ENCODE measurements at regions not wholly inside any gene's neighbourhood (a gene's known extent, or its start where the extent isn't known, plus 50 kb on each side); places are given as distances from the start of the nearest gene placed in this dataset.
"Not testable (repeated sequence)": the region's sequence is repeated elsewhere in the genome, so short reads cannot be mapped to it uniquely, and the experiment has no call there.

DNA sequence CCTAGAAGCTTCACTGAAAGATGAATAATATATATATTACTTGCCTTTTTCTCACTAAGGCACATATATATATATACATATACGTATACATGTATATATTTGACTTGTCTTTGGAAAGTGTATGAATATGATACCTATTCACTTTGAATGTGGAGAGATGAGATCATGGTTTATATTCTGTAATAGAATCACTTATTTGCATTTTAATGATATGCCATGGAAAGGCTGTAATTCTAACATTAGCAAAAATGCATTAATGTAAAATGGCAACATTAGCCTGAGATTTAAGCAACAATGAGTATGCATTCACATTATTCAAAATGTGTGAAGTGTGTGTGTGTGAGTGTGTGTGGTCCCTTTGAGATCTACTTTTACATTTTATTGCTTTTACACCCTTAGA lies 54.5 kb upstream of the PRKD1 start:
- no peak for DNase-seq

DNA sequence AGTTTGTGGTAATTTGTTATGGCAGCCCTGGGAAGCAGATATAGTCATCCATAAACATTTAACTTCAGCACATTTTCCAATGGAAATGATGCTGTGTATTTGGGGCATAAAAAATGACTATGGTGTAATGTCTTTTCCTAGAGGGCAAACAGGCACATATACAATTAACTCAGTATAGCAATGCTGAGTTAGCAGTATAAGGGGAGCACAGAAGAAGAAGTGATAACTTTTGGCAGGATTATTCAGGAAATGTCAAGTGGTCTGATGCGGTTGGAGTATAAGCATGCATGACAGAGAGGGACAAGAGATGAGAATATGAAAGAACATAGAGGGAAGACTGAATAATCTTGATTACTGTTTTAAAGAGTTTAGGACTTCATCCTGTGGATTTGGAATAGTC lies 55.3 kb upstream of the PRKD1 start:
- no peak for DNase-seq

DNA sequence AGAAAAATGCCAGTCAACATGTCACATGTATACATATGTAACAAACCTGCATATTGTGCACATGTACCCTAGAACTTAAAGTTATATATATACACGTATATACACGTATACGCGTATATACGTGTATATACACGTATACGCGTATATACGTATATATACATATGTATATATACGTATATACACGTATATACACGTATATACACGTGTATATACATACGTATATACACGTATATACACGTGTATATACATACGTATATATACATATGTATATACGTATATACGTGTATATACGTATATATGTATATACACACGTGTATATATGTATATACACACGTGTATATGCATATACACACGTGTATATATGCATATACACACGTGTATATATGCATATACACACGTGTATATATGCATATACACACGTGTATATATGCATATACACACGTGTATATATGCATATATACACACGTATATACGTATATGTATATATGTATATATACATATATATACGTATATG lies 62.8 kb upstream of the PRKD1 start:
- DNase-seq: not testable (repeated sequence)

DNA sequence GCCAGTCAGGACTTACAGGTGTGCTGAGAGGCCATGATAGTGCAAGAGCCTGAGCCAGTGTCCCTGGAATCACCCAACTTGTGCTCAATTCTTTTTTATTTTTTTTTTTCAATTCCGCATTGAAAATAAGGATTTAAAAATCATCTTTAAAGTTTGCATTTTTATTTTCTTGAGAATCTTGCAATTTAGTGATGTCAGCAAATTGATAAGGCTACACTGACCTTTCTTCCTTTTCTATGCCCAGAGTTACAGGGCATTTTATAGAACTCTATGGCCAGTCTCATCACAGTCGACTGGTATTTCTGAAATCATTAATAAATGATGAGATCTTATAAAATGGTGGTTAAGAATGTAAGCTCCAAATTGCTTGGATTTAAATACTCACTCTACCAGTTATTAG lies 63.3 kb upstream of the PRKD1 start:
- no peak for DNase-seq

DNA sequence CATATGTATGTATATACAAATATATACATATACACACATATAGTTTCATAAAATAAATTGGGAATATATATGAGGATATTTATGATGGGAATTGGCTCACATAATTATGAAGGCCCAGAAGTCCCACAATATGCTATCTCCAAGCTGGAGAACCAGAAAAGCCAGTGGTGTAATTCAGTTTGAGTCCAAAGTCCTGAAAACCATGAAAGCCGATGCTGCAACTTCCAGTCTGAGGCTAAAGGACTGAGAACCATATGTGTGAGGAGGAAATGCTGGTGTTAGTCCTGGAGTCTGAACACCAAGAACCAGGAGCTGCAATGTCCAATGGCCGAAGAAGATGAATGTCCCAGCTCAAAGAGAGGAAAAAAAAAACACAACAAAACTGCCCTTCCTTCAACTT lies 65.5 kb upstream of the PRKD1 start:
- DNase-seq: no peak

DNA sequence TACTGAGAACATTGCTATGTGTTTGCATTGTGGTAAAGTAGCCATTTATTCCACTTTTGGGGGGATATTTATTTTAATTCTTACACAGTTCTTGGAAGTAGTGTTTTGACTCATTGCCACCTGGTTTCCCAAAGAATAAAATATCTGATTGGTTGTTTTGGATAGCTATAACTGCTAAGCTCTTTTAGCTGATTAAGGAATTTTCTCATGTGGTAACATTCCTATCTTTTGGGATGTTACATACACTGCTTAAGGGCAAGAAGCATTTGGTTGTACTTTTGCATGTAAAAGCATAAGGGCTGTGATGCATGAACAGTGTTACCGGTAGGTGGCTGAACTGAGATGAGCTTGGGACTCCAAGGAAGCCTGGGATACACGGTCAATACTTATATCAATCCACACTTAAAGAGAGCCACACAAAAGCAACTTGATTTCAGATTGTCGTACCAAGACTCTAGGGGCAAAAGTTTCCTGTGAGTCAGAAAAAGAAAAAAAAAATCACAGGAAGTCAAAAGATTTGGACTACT lies 71.4 kb upstream of the PRKD1 start:
- no peak for DNase-seq

DNA sequence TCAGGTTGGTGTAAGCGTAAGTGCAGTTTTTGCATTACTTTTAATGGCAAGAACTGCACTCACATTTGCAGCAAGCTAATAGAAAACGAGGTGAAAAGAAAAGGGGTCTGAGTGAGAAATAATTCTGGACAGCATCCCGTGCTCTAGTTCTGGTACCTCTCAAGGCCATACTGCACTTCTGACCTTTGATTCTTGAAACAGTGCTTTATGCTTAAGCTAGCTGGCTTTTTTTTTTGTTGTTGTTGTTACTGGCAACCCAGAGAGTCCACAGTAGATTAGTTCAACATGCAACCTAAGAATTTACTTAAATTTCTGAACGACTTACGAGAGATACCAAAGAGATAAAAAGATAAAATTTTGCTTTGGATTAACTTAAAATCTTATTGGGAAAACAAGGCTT lies 75.2 kb upstream of the PRKD1 start:
- DNase-seq: no peak

DNA sequence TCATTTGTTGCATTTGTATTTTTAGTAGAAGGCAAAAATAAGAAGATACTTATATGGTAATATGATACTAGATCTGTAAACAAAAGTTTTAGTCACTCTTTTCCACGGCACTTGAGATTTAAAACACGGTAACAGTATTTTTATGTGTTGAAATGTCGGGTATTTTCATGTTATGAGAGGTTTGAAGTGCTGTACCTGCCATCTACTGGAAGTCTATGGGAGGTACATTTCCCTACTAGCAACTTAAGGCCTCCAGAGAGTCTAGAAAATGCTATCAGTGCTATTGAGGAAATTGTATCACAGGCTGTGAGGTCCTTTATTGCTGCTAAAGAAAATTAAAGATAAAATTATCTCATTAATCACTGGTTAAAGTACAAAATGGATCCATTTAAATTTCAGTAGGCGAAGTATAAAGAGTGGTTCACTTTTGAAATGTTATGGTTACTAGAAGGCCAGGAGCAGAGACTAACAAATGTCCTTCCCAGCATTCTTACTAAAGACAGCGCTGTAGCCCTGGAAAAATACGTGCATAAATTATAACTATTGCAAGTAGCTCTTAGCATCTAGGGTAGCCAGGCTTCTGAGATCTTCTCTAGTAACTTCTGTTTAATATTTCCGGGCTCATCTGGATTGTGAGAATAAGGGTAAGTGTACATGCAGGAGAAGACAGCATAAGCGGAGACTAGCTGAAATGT lies 77.6 kb upstream of the PRKD1 start:
- peak in 1 of 4 experiments; percentile 9 for DNase-seq

DNA sequence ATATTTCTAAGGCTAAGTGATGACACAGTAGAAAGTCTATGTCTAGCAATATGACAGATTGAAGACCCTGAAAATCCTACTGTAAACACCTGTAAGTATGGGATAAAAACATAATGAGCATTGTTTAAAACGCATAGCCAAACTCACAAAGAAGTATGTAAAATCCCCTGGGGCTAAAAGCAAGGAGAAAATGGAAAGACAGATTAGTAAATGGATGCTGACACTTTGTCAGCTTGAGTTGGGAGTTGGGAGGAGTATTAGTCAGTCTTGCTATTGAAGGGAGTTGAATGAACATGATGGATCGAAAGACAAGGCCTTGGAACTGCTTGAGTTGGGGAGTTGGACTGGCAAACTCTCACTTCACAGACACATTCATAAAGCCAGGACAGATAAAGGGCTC lies 79.0 kb upstream of the PRKD1 start:
- no peak for DNase-seq

DNA sequence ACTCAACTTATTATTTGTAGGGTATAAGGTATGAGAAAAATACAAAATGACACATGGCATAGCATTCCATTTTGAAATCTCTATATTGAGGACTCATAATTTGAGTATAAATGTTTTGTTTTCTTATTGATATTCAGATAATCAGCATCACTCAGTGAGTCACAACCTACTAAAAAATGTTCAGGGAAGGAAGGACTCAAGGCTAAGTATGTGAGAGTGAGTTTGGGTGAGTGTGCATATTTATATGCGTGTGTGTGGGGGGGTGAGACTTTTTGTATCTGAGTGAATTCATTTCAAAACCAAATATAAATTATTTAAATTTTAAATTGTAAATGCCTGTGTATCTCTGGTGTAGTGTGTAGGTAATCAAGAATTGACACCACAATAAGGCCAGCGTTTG lies 87.8 kb upstream of the PRKD1 start:
- DNase-seq: no peak

DNA sequence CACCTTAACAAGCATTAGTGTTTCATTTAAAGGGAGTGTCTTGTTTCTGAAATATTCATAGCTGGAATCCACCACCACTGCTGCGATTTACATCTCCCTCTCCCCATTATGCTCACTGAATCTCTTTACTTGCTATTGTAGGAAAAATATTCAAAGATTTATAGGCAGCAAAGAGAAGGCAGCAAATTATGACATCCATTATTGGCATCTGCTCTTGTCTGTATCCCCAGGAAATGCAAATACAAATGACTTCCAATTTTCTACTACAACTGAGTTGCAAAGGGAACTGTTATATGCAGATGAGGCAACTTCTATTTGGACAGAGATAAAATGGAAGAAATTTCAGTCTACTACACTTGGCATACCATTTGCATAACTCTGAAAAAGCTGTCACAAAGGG lies 88.4 kb upstream of the PRKD1 start:
- no peak for DNase-seq

DNA sequence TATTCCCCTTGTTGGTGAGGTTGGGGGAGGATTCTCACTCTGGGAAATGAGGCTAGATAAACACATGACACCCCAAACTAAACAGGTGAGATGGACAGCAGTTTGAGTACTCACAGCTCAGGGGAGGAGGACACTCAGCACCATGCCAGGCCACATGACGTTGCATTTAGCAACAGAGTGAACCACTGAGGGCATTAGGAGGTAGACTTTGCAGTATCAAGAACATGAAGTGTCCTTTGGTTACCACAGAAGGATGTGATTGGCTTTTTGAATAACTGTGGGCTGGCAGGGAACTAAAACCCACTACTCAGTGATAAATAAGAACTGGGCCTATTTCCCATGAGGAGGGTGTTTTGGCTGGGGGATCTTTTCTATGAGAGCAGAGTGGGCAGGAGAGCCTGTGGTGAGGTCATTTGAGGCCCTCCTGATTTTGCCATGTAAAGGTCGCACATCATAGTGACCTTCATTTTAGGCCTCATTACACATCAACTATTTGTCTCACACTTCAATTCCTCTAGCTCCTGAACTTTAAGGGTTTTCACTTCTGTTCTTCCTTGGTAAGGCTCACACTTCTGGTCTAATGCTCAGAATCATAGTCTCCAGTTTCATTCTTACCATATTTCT lies 89.8 kb upstream of the PRKD1 start:
- no peak for DNase-seq

DNA sequence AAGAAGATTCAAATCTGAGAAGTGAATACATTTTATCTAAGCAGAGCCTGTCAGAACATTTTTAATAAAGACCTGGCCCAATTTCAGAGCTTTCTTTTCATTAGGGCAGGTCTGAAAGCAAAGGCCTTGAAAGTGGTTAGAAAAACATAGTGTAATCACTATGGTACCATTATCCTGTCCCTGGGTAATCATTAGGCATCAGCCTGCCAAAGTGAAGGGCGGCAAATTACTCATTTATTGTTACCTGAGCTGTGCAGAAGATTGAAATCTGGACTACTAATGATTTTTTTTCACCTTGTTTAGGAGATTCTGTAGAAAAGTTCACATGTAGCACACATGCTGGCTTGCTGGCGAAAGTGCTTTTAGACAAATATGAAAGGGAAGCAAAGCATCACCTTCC lies 92.6 kb upstream of the PRKD1 start:
- no peak for DNase-seq

DNA sequence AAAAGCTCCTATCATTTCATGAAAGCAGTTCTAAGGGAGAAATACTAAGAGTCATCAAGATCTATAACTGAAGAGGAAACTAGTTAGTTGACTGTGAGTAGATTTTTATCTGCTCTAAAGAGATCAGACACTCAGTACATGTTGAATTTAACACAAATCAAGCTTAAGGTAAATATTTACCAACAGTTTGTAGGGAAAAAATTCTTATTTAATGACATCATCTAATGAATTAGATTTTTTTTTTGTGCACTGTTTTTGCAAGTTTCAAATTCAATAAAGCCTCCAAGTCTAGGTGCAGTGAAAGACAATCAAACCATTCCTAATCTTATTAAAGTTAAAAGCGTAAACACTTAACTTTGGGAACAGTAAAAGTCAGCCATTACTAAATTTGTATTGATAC lies 93.0 kb upstream of the PRKD1 start:
- no peak for DNase-seq

DNA sequence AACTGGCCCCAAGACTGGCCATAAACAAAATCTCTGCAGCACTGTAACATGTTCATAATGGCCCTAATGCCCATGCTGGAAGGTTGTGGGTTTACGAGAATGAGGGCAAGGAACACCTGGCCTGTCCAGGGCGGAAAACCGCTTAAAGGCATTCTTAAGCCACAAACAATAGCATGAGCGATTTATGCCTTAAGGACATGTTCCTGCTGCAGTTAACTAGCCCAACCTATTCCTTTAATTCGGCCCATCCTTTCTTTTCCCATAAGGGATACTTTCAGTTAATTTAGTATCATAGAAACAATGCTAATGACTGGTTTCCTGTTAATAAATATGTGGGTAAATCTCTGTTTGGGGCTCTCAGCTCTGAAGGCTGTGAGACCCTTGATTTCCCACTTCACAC lies 95.7 kb upstream of the PRKD1 start:
- not testable (repeated sequence) for DNase-seq

DNA sequence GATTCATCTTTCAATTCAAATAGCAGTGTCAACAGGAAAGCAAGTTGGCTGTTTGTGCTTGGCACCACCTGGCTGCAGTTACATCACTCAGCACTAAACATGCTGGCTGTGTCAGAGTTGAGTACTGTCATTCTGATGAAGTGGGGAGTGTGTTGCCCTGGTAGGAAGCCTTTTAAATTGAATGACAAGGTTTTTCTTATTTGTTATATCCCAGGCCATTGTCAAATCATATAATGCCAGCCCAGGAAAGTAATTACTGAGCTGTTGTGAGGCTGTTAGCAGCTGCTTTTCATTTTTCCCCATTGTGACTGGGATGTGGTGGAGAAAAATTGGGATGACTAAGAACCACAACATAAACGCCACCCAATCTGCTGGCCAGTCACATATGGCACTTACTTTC lies 106.5 kb upstream of the PRKD1 start:
- no peak for DNase-seq

DNA sequence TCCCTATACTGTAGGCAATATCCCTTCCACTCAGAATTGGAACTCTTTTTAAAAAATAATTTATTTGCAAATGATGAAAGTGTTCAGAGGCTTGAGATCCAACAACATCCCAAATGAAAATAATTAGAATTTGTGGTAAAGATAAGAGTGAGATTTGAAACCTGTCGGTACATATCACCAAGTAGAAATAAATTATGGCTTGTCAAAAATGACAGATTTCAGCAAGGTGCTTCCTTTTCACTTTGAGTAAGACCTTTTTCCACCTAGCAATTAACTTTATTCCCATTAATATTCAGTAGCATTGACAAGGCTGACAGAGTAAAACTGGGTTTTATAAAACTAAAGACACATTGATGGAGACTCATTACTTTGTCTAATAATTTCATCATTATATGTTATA lies 107.7 kb upstream of the PRKD1 start:
- no peak for DNase-seq

DNA sequence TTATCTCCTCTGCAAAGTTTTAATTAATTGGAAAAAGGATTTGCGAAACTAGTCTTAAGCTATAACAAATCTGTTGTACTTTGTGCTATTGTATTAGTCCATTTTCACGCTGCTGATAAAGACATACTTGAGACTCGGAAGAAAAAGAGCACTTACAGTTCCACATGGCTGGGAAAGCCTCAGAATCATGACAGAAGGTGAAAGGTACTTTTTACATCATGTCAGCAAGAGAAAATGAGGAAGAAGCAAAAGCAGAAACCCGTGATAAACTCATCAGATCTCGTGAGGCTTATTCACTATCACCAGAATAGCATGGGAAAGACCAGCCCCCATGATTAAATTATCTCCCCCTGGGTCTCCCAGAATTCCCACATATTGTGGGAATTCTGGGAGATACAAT lies 118.1 kb upstream of the PRKD1 start:
- no peak for DNase-seq

DNA sequence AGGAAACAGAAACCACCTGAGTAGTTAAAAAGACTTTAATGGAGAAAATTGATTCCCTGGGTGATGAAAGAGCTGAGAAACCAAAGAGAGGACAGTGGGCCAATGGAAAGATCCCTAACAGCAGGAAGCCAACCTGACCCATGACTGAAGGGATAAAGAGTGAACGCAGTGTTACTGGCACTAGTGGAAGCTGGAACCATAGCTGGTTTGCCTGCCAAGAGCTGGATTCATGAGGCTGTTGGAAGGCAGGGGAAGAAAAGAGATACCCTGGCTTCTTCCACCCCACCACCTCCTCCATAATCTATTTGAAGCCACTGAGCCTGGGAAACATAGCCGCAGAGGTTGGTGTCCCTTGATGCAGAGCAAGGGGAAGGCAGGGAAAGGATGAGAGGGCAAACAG lies 125.5 kb upstream of the PRKD1 start:
- DNase-seq: no peak

DNA sequence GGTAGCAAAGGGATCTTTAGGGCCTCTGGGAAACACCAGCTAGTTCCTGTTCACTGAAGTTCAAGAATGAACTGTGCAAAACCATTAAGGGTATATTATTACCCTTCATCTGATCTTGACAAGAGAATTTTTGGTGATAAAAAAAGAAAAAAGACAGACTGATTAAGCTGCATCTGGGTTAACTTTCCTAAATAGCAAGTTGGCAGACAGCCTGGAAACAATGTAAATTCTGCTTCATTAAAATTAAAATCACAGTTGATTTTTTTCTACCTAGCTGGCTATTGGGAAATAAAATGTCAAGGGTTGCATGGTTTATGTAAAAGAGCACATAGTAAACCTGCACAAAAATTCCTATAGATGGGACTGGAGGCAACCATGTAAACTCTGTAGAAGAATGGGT lies 126.6 kb upstream of the PRKD1 start:
- no peak for DNase-seq

DNA sequence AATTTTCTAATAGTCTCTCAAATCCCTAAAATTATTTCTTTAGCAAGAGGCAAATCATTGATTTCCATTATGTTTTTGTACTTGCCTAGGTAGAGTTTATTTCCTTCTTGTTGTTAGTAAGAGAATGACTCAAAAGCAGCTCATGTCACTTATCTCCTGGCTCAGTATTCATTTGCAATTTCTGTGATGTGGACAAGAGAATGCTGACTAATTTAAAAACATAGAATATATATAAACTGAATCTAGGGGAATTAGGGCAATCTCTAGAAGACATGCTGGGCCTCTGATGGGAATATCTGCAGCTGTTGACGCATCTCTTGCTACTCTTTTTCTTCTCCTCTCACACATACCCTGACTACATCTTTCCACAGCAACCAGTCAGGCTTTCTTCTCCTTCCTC lies 130.8 kb upstream of the PRKD1 start:
- DNase-seq: no peak

DNA sequence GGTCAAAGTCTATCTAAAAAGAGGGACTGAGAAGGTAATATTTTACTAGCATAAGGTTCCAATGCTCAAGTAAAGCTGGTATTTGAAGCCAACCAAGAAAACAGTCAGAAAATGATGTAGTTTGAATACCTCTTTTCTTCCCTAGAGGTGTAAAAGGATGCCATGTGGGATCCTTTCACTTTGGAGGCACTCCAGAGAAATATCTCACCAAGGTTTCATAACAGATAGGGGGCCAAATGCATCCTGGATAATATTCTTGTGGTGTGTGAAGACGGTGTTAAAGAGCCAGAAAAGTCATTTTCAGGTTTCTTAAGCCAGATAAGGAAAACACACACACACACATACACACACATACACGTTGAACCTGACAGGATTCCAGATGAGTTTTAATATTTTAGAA lies 136.1 kb upstream of the PRKD1 start:
- no peak for DNase-seq

DNA sequence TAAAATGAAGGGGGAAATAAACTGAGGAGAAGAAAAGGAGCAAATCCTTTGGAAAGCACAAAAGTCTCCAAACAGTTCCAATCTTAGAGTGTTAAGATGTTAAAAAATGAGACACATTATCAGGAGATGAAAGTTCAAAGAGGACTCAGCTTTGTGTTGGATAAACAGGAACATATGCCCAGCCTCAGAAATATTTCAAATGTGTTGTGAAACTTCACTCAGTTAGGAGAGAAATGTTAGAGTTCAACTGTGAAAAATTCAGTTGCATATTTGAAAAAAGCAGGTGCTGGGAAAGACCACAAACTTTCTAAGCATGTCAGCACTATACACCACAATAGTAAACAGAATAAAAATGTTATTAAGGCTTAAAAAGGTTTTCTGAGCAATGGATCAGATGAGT lies 136.8 kb upstream of the PRKD1 start:
- DNase-seq: no peak

DNA sequence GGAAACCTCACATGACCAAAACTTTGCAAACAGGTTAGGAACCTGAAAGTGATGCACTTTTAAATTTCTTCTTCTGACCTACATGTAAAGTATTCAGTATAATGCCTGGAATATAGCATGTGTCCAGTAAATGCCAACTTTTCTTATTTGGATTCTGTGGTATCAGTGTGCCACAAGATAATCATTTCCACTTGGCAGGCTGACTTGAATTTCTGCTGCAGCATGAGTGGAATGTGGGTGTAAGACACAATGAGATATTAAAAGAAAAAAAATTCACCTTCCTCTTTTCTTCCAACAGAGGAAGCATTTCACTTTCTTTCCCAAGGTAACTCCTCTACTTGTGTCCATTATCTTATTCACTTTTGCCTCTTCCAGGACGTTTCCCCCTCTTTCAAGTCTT lies 141.9 kb upstream of the PRKD1 start:
- no peak for DNase-seq

DNA sequence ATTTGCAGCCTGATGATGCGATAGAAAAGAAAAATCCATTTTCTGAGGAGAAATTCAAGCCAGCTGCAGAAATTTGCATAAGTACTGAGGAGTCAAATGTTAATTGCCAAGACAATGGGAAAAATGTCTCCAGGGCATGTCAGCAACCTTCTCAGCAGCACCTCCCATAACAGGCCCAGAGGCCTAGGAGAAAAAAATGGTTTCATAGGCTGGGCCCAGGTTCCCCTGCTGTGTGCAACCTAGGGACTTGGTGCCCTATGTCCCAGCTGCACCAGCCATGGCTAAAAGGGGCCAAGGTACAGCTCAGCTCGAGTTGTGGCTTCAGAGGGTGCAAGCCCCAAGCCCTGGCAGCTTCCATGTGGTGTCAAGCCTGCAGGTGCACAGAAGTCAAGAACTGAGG lies 144.8 kb upstream of the PRKD1 start:
- DNase-seq: not testable (repeated sequence)

Measured in suppressor macrophage (primary cell).